Panc1 (cell line): ENCODE measurements at regions not wholly inside any gene's neighbourhood (a gene's known extent, or its start where the extent isn't known, plus 50 kb on each side); places are given as distances from the start of the nearest gene placed in this dataset.

Experiments
- ATAC-seq: fragments of 200-7000 bp; cut with Tn5 transposase; 2 replicates; pipeline ENCODE4 v1.9.1; 2020; ENCODE audit warnings: mild to moderate bottlenecking, moderate library complexity
- BruUV-seq: library from RNA; stranded (reverse); fragments of 400-500 nt; replicated peaks from 2 replicates; lab custom pipeline; 2021; lab: Mats Ljungman, UMichigan
- CTCF ChIA-PET: fragments of 300-600 bp; sonication (Branson Sonifier 250); formaldehyde crosslinking; loops from one replicate; lab custom pipeline; 2022; ENCODE audit warnings: antibody characterized with exemption; lab: Charles Lee
- POLR2A ChIA-PET: fragments of 300-600 bp; sonication (Branson Sonifier 250); formaldehyde crosslinking; loops from one replicate; lab custom pipeline; 2022; ENCODE audit warnings: antibody characterized with exemption; lab: Charles Lee
- DNase-seq: peaks from one replicate; pipeline ENCODE4 v3.0.0-alpha.2; 2010; ENCODE audit warnings: low read depth, low spot score
- H3K27ac ChIP-seq: 2 replicates; pipeline ENCODE4 v1.5.1; 2011; ENCODE audit warnings: mild to moderate bottlenecking, low read length, inconsistent platforms
- H3K27me3 ChIP-seq: fragments of 200-500 bp; sonication (Bioruptor generic); 2 replicates; pipeline ENCODE4 v1.6.0; 2014; ENCODE audit warnings: low read length, inconsistent platforms; ENCODE audit not compliant: control insufficient read depth, insufficient read depth
- H3K36me3 ChIP-seq: fragments of 200-500 bp; sonication (Bioruptor generic); 2 replicates; pipeline ENCODE4 v1.5.1; 2014; ENCODE audit warnings: inconsistent platforms, mild to moderate bottlenecking, low read length, moderate library complexity; ENCODE audit not compliant: control insufficient read depth, insufficient read depth
- H3K4me1 ChIP-seq: 2 replicates; pipeline ENCODE4 v1.5.1; 2011; ENCODE audit warnings: inconsistent platforms, mild to moderate bottlenecking, low read length, moderate library complexity; ENCODE audit not compliant: control insufficient read depth, insufficient read depth
- H3K4me3 ChIP-seq, 2 experiments: 2 replicates each; pipeline ENCODE4 v1.5.1; 2011 to 2012; ENCODE audit warnings: low read depth in 2 of 2, low read length in 2 of 2, mild to moderate bottlenecking in 2 of 2, inconsistent platforms in 1 of 2, moderate library complexity in 1 of 2
- H3K9me3 ChIP-seq: fragments of 200-500 bp; sonication (Bioruptor generic); 2 replicates; pipeline ENCODE4 v1.5.1; 2014; ENCODE audit warnings: low read depth, mild to moderate bottlenecking, inconsistent platforms, low read length, moderate library complexity; ENCODE audit not compliant: control insufficient read depth, insufficient read depth
- CTCF ChIP-seq: fragments of 450-650 bp; IDR thresholded peaks from 2 replicates; pipeline ENCODE4 v1.5.1; 2017; ENCODE audit warnings: mild to moderate bottlenecking
- POLR2AphosphoS5 ChIP-seq: IDR thresholded peaks from 2 replicates; pipeline ENCODE4 v1.6.1; 2012; ENCODE audit warnings: mild to moderate bottlenecking, low read depth, low read length, moderate library complexity
- REST ChIP-seq, 2 experiments: IDR thresholded peaks; 2 replicates each; pipeline ENCODE4 v1.6.1; 2011 to 2012; ENCODE audit warnings: low read depth in 2 of 2, control low read depth in 1 of 2, low read length in 1 of 2, mild to moderate bottlenecking in 1 of 2, moderate library complexity in 1 of 2; ENCODE audit not compliant: insufficient read depth in 1 of 2
- SIN3A ChIP-seq: IDR thresholded peaks from 2 replicates; pipeline ENCODE4 v1.6.1; 2012; ENCODE audit warnings: low read depth, mild to moderate bottlenecking, low read length, moderate library complexity, borderline replicate concordance; ENCODE audit not compliant: insufficient read depth
- TCF7L2 ChIP-seq: IDR thresholded peaks from 2 replicates; pipeline ENCODE4 v1.6.1; 2011; ENCODE audit warnings: mild to moderate bottlenecking, low read depth, low read length, inconsistent platforms
- in situ Hi-C: cut with HindIII; loops from 2 replicates; pipeline ENCODE4 v1.10.0; 2016; ENCODE audit warnings: low sequenced_read_pairs, low pct_unique_long_range_greater_than_20kb
- intact Hi-C: fragments of 100-400 bp; cut with micrococcal nuclease; formaldehyde crosslinking; loops from one replicate; pipeline ENCODE4 v1.10.0; 2022; ENCODE audit not compliant: unreplicated experiment

GRCh38 chr6:66362888-66363287 is 655.9 kb upstream of the EYS start:
- Histone ChIP-seq H3K27ac (no peak overlapping the region), H3K9me3 (no peaks in the 10 kb centered on the region), H3K4me1 (no peaks in the 10 kb centered on the region), H3K27me3 (no peaks in the 10 kb centered on the region), H3K36me3 (no peaks in the 10 kb centered on the region), H3K4me3 (no peak overlapping the region)
- ATAC-seq (no peak), DNase-seq (no peak)
- TF ChIP-seq POLR2AphosphoS5: no peak
- TF ChIP-seq REST (IDR thresholded peaks at IDR 0.05; ENCODE audit: insufficient read depth in 1 of 2, low read depth in 2 of 2, low read length in 1 of 2): no peak
- in situ Hi-C loops: no loop called here
- intact Hi-C loops: no loop called here
- BruUV-seq: no TSS peak
- POLR2A ChIA-PET: no interaction called here
- CTCF ChIA-PET: no interaction called here

GRCh38 chr6:66361886-66362285 is 654.9 kb upstream of the EYS start:
- in situ Hi-C loops (no loop called here), intact Hi-C loops (no loop called here)
- CTCF ChIA-PET: no interaction called here
- DNase-seq (no peak), ATAC-seq (no peak)
- Histone ChIP-seq H3K27ac (no peak overlapping the region), H3K27me3 (no peaks in the 10 kb centered on the region), H3K9me3 (no peaks in the 10 kb centered on the region), H3K36me3 (no peaks in the 10 kb centered on the region), H3K4me1 (no peaks in the 10 kb centered on the region), H3K4me3 (no peak overlapping the region)
- BruUV-seq: no TSS peak
- TF ChIP-seq SIN3A: no peak
- TF ChIP-seq CTCF: no peak
- TF ChIP-seq REST (IDR thresholded peaks at IDR 0.05; ENCODE audit: insufficient read depth in 1 of 2, low read depth in 2 of 2, low read length in 1 of 2): no peak
- TF ChIP-seq TCF7L2: no peak
- TF ChIP-seq POLR2AphosphoS5: no peak
- POLR2A ChIA-PET: no interaction called here
